ENCODE measurements at regions not wholly inside any gene's neighbourhood (a gene's known extent, or its start where the extent isn't known, plus 50 kb on each side); places are given as distances from the start of the nearest gene placed in this dataset.

DNA sequence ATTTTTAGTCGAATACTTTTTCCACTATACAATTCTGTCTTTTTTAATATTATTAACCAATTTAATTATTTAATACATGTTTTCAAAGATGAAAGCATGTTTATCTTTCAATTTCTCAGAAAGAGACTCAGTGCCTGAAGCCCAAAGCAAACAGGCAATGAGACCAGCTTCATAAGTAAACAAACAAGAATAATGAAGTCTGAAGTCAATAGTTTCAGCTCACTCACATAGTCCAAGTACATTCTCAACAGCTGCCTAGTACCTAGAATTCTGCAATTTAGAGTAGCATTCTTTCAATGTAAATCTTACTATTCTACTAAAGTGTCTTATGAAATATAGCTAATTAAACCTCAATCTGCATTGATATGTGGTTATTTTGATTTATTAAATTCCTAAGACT, 626.5 kb upstream of the NRSN1 start:
- Histone ChIP-seq H3K9ac (ENCODE audit: insufficient read depth, low read depth, low read length) (no peak overlapping the region), H3K9me3 (ENCODE audit: low read length) (0 out of 2 replicates have a peak, but pooled peaks cover 12% of the 10 kb centered on the region), H3K27ac (ENCODE audit: extremely low read length, insufficient read depth, low read length) (no peak overlapping the region), H3K4me3 (replicated peaks in 1 of 3; ENCODE audit: insufficient read depth in 1 of 3, low read depth in 2 of 3, low read length in 3 of 3) (no peak overlapping the region), H3K27me3 (ENCODE audit: control insufficient read depth in 1 of 2, insufficient read depth in 2 of 2, low read length in 2 of 2) (no peaks in the 10 kb centered on the region), H3K79me2 (ENCODE audit: insufficient read depth, low read length) (no peaks in the 10 kb centered on the region), H2AFZ (ENCODE audit: low read length) (no peak overlapping the region), H4K20me1 (ENCODE audit: insufficient read depth, low read length) (no peaks in the 10 kb centered on the region), H3K4me2 (ENCODE audit: low read depth, low read length) (no peak overlapping the region), H3K4me1 (ENCODE audit: insufficient read depth, low read length) (no peaks in the 10 kb centered on the region), H3K36me3 (replicated peaks in 1 of 2; ENCODE audit: control insufficient read depth in 1 of 2, insufficient read depth in 2 of 2, low read length in 2 of 2) (no peaks in the 10 kb centered on the region)
- DNase-seq (ENCODE audit: low spot score) (no peak), FAIRE-seq (no peak), ATAC-seq (no peak)
- in situ Hi-C loops (cut with HindIII; ENCODE audit: extremely low pct_ligation_motif_present, low pct_unique_long_range_greater_than_20kb) = no loop called here
- 27% methylated on average over 1 of the region's 1 CpG for WGBS (ENCODE audit: low lambda C conversion rate)
- intact Hi-C loops (cut with micrococcal nuclease; ENCODE audit: unreplicated experiment) = no loop called here
- ChIA-PET CTCF (ENCODE audit: low intra/inter-chr PET ratio, low total read pairs) (no interaction called here), POLR2A (no interaction called here)
- BruUV-seq (replicated peaks) = no TSS peak
- no peak for TF ChIP-seq ZNF629 (CRISPR knock-in tag; conservative IDR thresholded peaks at IDR 0.05)
- TF ChIP-seq, protein P1, sequence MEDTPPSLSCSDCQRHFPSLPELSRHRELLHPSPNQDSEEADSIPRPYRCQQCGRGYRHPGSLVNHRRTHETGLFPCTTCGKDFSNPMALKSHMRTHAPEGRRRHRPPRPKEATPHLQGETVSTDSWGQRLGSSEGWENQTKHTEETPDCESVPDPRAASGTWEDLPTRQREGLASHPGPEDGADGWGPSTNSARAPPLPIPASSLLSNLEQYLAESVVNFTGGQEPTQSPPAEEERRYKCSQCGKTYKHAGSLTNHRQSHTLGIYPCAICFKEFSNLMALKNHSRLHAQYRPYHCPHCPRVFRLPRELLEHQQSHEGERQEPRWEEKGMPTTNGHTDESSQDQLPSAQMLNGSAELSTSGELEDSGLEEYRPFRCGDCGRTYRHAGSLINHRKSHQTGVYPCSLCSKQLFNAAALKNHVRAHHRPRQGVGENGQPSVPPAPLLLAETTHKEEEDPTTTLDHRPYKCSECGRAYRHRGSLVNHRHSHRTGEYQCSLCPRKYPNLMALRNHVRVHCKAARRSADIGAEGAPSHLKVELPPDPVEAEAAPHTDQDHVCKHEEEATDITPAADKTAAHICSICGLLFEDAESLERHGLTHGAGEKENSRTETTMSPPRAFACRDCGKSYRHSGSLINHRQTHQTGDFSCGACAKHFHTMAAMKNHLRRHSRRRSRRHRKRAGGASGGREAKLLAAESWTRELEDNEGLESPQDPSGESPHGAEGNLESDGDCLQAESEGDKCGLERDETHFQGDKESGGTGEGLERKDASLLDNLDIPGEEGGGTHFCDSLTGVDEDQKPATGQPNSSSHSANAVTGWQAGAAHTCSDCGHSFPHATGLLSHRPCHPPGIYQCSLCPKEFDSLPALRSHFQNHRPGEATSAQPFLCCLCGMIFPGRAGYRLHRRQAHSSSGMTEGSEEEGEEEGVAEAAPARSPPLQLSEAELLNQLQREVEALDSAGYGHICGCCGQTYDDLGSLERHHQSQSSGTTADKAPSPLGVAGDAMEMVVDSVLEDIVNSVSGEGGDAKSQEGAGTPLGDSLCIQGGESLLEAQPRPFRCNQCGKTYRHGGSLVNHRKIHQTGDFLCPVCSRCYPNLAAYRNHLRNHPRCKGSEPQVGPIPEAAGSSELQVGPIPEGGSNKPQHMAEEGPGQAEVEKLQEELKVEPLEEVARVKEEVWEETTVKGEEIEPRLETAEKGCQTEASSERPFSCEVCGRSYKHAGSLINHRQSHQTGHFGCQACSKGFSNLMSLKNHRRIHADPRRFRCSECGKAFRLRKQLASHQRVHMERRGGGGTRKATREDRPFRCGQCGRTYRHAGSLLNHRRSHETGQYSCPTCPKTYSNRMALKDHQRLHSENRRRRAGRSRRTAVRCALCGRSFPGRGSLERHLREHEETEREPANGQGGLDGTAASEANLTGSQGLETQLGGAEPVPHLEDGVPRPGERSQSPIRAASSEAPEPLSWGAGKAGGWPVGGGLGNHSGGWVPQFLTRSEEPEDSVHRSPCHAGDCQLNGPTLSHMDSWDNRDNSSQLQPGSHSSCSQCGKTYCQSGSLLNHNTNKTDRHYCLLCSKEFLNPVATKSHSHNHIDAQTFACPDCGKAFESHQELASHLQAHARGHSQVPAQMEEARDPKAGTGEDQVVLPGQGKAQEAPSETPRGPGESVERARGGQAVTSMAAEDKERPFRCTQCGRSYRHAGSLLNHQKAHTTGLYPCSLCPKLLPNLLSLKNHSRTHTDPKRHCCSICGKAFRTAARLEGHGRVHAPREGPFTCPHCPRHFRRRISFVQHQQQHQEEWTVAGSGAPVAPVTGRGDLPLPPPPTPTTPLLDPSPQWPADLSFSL (CRISPR knock-in tag; IDR thresholded peaks at IDR 0.05) = no peak
- TF ChIP-seq PATZ1 (CRISPR knock-in tag; IDR thresholded peaks at IDR 0.05) = no peak
- TF ChIP-seq, protein P2, sequence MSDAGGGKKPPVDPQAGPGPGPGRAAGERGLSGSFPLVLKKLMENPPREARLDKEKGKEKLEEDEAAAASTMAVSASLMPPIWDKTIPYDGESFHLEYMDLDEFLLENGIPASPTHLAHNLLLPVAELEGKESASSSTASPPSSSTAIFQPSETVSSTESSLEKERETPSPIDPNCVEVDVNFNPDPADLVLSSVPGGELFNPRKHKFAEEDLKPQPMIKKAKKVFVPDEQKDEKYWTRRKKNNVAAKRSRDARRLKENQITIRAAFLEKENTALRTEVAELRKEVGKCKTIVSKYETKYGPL (CRISPR knock-in tag; IDR thresholded peaks at IDR 0.05) = no peak
- TF ChIP-seq ZNF749 (CRISPR knock-in tag; IDR thresholded peaks at IDR 0.05; ENCODE audit: borderline replicate concordance) = no peak
- no peak for TF ChIP-seq MZF1 (CRISPR knock-in tag; IDR thresholded peaks at IDR 0.05; ENCODE audit: borderline replicate concordance)
- no peak for TF ChIP-seq ZNF44 (CRISPR knock-in tag; IDR thresholded peaks at IDR 0.05)

Measured in HepG2 (cell line).